GM12878 (cell line): ENCODE measurements at regions not wholly inside any gene's neighbourhood (a gene's known extent, or its start where the extent isn't known, plus 50 kb on each side); places are given as distances from the start of the nearest gene placed in this dataset.

Source experiments
- ATAC-seq: fragments of 200-7000 bp; cut with Tn5 transposase; 3 replicates; pipeline ENCODE4 v1.9.1; 2020; ENCODE audit warnings: mild to moderate bottlenecking, moderate library complexity
- BruUV-seq: library from RNA; stranded (reverse); fragments of 400-500 nt; replicated peaks from 2 replicates; lab custom pipeline; 2021; lab: Mats Ljungman, UMichigan
- CTCF ChIA-PET: fragments of 300-600 bp; sonication (Branson Sonifier 250); formaldehyde crosslinking; extraction: SDS; loops from one replicate; lab custom pipeline; 2021; ENCODE audit warnings: inconsistent platforms; lab: Yijun Ruan, JAX
- POLR2A ChIA-PET: fragments of 350-600 bp; formaldehyde crosslinking; extraction: SDS; loops from one replicate; lab custom pipeline; 2021; ENCODE audit warnings: inconsistent platforms; lab: Charles Lee
- RAD21 ChIA-PET: fragments of 300-600 bp; sonication (Branson Sonifier 250); formaldehyde crosslinking; loops from one replicate; lab custom pipeline; 2023; ENCODE audit warnings: antibody characterized with exemption; ENCODE audit not compliant: unreplicated experiment; lab: Charles Lee
- SMC1A ChIA-PET: fragments of 300-600 bp; sonication (Branson Sonifier 250); formaldehyde crosslinking; loops from one replicate; lab custom pipeline; 2023; ENCODE audit not compliant: unreplicated experiment, uncharacterized antibody; lab: Charles Lee
- DNase-seq: peaks from one replicate; pipeline ENCODE4 v3.0.0-alpha.2; 2011; ENCODE audit warnings: low read depth, low spot score
- FAIRE-seq: peaks from 3 replicates; lab custom pipeline; 2011; peaks lifted over from hg19 to GRCh38; lab: Jason Lieb, UNC
- H2AFZ ChIP-seq: 2 replicates; pipeline ENCODE4 v1.6.0; 2011; ENCODE audit warnings: low read depth, low read length, control low read depth; ENCODE audit not compliant: control insufficient read depth
- H3K27ac ChIP-seq: 2 replicates; pipeline ENCODE4 v1.5.1; 2011; ENCODE audit warnings: control low read depth; ENCODE audit not compliant: control insufficient read depth, insufficient read depth
- H3K27me3 ChIP-seq, 2 experiments: replicated peaks in 1 of 2; 2 replicates each; pipeline versions ENCODE4 v1.6.0 to v1.6.1; 2011; ENCODE audit warnings: low read length in 1 of 2; ENCODE audit not compliant: control insufficient read depth in 2 of 2, insufficient read depth in 2 of 2
- H3K36me3 ChIP-seq, 2 experiments: 2 replicates each; pipeline ENCODE4 v1.5.1; 2011; ENCODE audit warnings: low read length in 1 of 2; ENCODE audit not compliant: control insufficient read depth in 2 of 2, insufficient read depth in 2 of 2
- H3K4me1 ChIP-seq: 2 replicates; pipeline ENCODE4 v1.6.1; 2011; ENCODE audit warnings: mild to moderate bottlenecking, low read length, moderate library complexity, mixed read lengths; ENCODE audit not compliant: control insufficient read depth, insufficient read depth
- H3K4me2 ChIP-seq: 2 replicates; pipeline ENCODE4 v1.6.0; 2011; ENCODE audit warnings: control low read depth; ENCODE audit not compliant: control insufficient read depth, insufficient read depth
- H3K4me3 ChIP-seq: fragments of 200-600 bp; sonication (generic); 2 replicates; pipeline ENCODE4 v1.5.1; 2016
- H3K79me2 ChIP-seq: 2 replicates; pipeline ENCODE4 v1.6.0; 2011; ENCODE audit warnings: low read length; ENCODE audit not compliant: control insufficient read depth, insufficient read depth
- H3K9ac ChIP-seq: 2 replicates; pipeline ENCODE4 v1.8.0; 2011; ENCODE audit warnings: low read length, control low read depth, mixed read lengths; ENCODE audit not compliant: control insufficient read depth, insufficient read depth
- H3K9me3 ChIP-seq: replicated peaks from 3 replicates; pipeline ENCODE4 v1.5.1; 2011; ENCODE audit warnings: mild to moderate bottlenecking, low read length; ENCODE audit not compliant: control insufficient read depth, insufficient read depth
- H4K20me1 ChIP-seq: 2 replicates; pipeline ENCODE4 v1.6.0; 2011; ENCODE audit not compliant: control insufficient read depth, insufficient read depth
- BCL3 ChIP-seq: IDR thresholded peaks from 2 replicates; pipeline ENCODE4 v1.6.1; 2011; ENCODE audit warnings: borderline replicate concordance, low read depth, mild to moderate bottlenecking, moderate library complexity, low read length; ENCODE audit not compliant: insufficient read depth, poor library complexity, severe bottlenecking
- CBFB ChIP-seq: IDR thresholded peaks from 2 replicates; pipeline ENCODE4 v1.6.1; 2016; ENCODE audit warnings: antibody characterized with exemption, low read depth
- EGR1 ChIP-seq, 2 experiments: IDR thresholded peaks; 1 replicate in 1 of 2; 2 replicates in 1 of 2; pipeline ENCODE4 v1.6.1; 2011 to 2012; ENCODE audit warnings: low read depth in 2 of 2, low read length in 2 of 2, borderline replicate concordance in 1 of 2, mild to moderate bottlenecking in 1 of 2, moderate library complexity in 1 of 2
- IKZF2 ChIP-seq, 2 experiments: fragments of 450-650 bp; IDR thresholded peaks; 2 replicates each; pipeline ENCODE4 v1.6.1; 2017; ENCODE audit warnings: mild to moderate bottlenecking in 2 of 2, moderate library complexity in 2 of 2
- IRF5 ChIP-seq: fragments of 450-650 bp; IDR thresholded peaks from 2 replicates; pipeline ENCODE4 v1.6.1; 2017; ENCODE audit warnings: borderline replicate concordance
- KLF5 ChIP-seq: fragments of 450-650 bp; IDR thresholded peaks from 2 replicates; pipeline ENCODE4 v1.6.1; 2014; ENCODE audit warnings: mild to moderate bottlenecking; ENCODE audit not compliant: partially characterized antibody
- MEF2A ChIP-seq: IDR thresholded peaks from 2 replicates; pipeline ENCODE4 v1.6.1; 2011; ENCODE audit warnings: low read depth, mild to moderate bottlenecking, low read length, moderate library complexity; ENCODE audit not compliant: insufficient read depth
- MYB ChIP-seq: fragments of 150-350 bp; IDR thresholded peaks from 2 replicates; pipeline ENCODE4 v1.6.1; 2014; ENCODE audit warnings: mild to moderate bottlenecking, low read depth, low read length, borderline replicate concordance
- NFYA ChIP-seq: IDR thresholded peaks from 2 replicates; pipeline ENCODE4 v1.6.1; 2011; ENCODE audit warnings: low read depth, mild to moderate bottlenecking, low read length, improper control_type of control experiment, borderline replicate concordance
- NR2C2 ChIP-seq: IDR thresholded peaks from 2 replicates; pipeline ENCODE4 v1.6.1; 2011; ENCODE audit warnings: borderline replicate concordance, low read depth; ENCODE audit not compliant: control insufficient read depth, insufficient read length
- PAX5 ChIP-seq: IDR thresholded peaks from 2 replicates; pipeline ENCODE4 v1.6.1; 2011; ENCODE audit warnings: low read depth, low read length, borderline replicate concordance
- PKNOX1 ChIP-seq: fragments of 450-650 bp; IDR thresholded peaks from 2 replicates; pipeline ENCODE4 v1.6.1; 2016; ENCODE audit warnings: mild to moderate bottlenecking
- RAD21 ChIP-seq: IDR thresholded peaks from 2 replicates; pipeline ENCODE4 v1.6.1; 2011; ENCODE audit warnings: mild to moderate bottlenecking, low read depth, low read length, moderate library complexity; ENCODE audit not compliant: insufficient read depth
- SMAD1 ChIP-seq: fragments of 450-650 bp; IDR thresholded peaks from 2 replicates; pipeline ENCODE4 v1.6.1; 2018; ENCODE audit warnings: mild to moderate bottlenecking, low read depth; ENCODE audit not compliant: partially characterized antibody
- STAT1 ChIP-seq: fragments of 450-650 bp; conservative IDR thresholded peaks from 2 replicates; pipeline ENCODE4 v1.6.1; 2014; ENCODE audit warnings: antibody characterized with exemption, mild to moderate bottlenecking
- SUPT20H ChIP-seq: IDR thresholded peaks from 2 replicates; pipeline ENCODE4 v1.6.1; 2011; ENCODE audit warnings: low read depth, mild to moderate bottlenecking, low read length, moderate library complexity, borderline replicate concordance; ENCODE audit not compliant: control insufficient read depth
- ZBED1 ChIP-seq: IDR thresholded peaks from 2 replicates; pipeline ENCODE4 v1.6.1; 2016; ENCODE audit warnings: borderline replicate concordance
- ZBTB4 ChIP-seq: fragments of 450-650 bp; formaldehyde crosslinking; IDR thresholded peaks from 2 replicates; pipeline ENCODE4 v1.4.0; 2022; ENCODE audit warnings: mild to moderate bottlenecking, moderate library complexity
- WGBS: methylation state at CpG from one replicate; pipeline ENCODE4 v1.1.6; 2016; ENCODE audit warnings: low lambda C conversion rate; ENCODE audit not compliant: insufficient replicate concordance, insufficient coverage; ENCODE audit errors: missing lambda C conversion rate; 5-methylcytosine and 5-hydroxymethylcytosine counted together
- in situ Hi-C: fragments of 300-500 bp; cut with MboI; formaldehyde crosslinking; loops from 9 replicates; pipeline ENCODE4 v1.14.3; 2018; ENCODE audit warnings: mixed read lengths
- intact Hi-C: fragments of 100-400 bp; cut with micrococcal nuclease; formaldehyde crosslinking; loops from one replicate; pipeline ENCODE4 v1.14.2; 2022; ENCODE audit not compliant: unreplicated experiment

GRCh38 chr16:79876332-79876730 is 275.8 kb upstream of the MAF start:
- WGBS, result 40% methylated on average over 3 of the region's 3 CpGs
- H3K9me3 ChIP-seq, result no peaks in the 10 kb centered on the region
- FAIRE-seq, result no peak
- RAD21 ChIA-PET, result no interaction called here
- H3K79me2 ChIP-seq, result no peaks in the 10 kb centered on the region
- H3K4me1 ChIP-seq, result peaks cover 22% of the 10 kb centered on the region
- BruUV-seq, result no TSS peak
- SMC1A ChIA-PET, result no interaction called here
- in situ Hi-C loops, result no loop called here
- peak overlapping the region; percentile 45 for H3K9ac ChIP-seq
- CTCF ChIA-PET, result no interaction called here
- H4K20me1 ChIP-seq, result no peaks in the 10 kb centered on the region
- peak overlapping the region; percentile 55 for H3K27ac ChIP-seq
- no peaks in the 10 kb centered on the region for H3K36me3 ChIP-seq
- ATAC-seq, result no peak
- H3K4me2 ChIP-seq, result peak overlapping the region; percentile 39
- no peak overlapping the region for H2AFZ ChIP-seq
- H3K27me3 ChIP-seq, result no peaks in the 10 kb centered on the region
- H3K4me3 ChIP-seq, result 0 out of 2 replicates have a peak overlapping the region, but pooled peaks have one; percentile 19
- intact Hi-C loops, result no loop called here
- POLR2A ChIA-PET, result no interaction called here
- DNase-seq, result peak; percentile 19
- no peak for TF ChIP-seq PKNOX1
- TF ChIP-seq MYB, result no peak
- TF ChIP-seq EGR1 (IDR thresholded peaks at IDR 0.05; ENCODE audit: borderline replicate concordance in 1 of 2, low read depth in 2 of 2, low read length in 2 of 2), result 0 out of 3 replicates have a peak, but pooled peaks of 1 of the 2 experiments have one; percentile 32
- TF ChIP-seq NR2C2, result no peak
- no peak for TF ChIP-seq ZBTB4
- no peak for TF ChIP-seq MEF2A
- TF ChIP-seq PAX5, result no peak
- TF ChIP-seq NFYA, result no peak
- peak; percentile 79; the same call in 1 of the 2 replicates for TF ChIP-seq CBFB
- TF ChIP-seq RAD21, result no peak
- no peak for TF ChIP-seq SUPT20H
- no peak for TF ChIP-seq STAT1
- TF ChIP-seq IRF5, result no peak
- TF ChIP-seq SMAD1, result no peak
- no peak for TF ChIP-seq ZBED1
- TF ChIP-seq KLF5, result no peak
- TF ChIP-seq IKZF2 (IDR thresholded peaks at IDR 0.05), result no peak
- TF ChIP-seq BCL3, result no peak
